IMR-90 (cell line): ENCODE measurements at regions not wholly inside any gene's neighbourhood (a gene's known extent, or its start where the extent isn't known, plus 50 kb on each side); places are given as distances from the start of the nearest gene placed in this dataset.

ENCODE experiments used
- ATAC-seq: fragments of 200-7000 bp; cut with Tn5 transposase; 2 replicates; pipeline ENCODE4 v1.9.1; 2020; ENCODE audit warnings: low read depth, mild to moderate bottlenecking, moderate library complexity
- BruUV-seq: library from RNA; stranded (reverse); fragments of 400-500 nt; replicated peaks from 2 replicates; lab custom pipeline; 2021; lab: Mats Ljungman, UMichigan
- CTCF ChIA-PET: fragments of 300-600 bp; formaldehyde crosslinking; extraction: SDS; loops from one replicate; lab custom pipeline; 2021; ENCODE audit warnings: antibody characterized with exemption; lab: Yijun Ruan, JAX
- POLR2A ChIA-PET: fragments of 300-600 bp; sonication (Branson Sonifier 250); formaldehyde crosslinking; loops from one replicate; lab custom pipeline; 2022; ENCODE audit warnings: antibody characterized with exemption; ENCODE audit not compliant: unreplicated experiment; lab: Charles Lee
- DNase-seq: peaks from one replicate; pipeline ENCODE4 v3.0.0; 2013
- H2AFZ ChIP-seq: replicated peaks from 2 replicates; pipeline ENCODE3; 2013; ENCODE audit warnings: low read length, mild to moderate bottlenecking; ENCODE audit not compliant: poor library complexity
- H2AK5ac ChIP-seq: 2 replicates; pipeline ENCODE4 v1.6.1; 2013; ENCODE audit warnings: low read depth, low read length, inconsistent platforms
- H2AK9ac ChIP-seq: replicated peaks from 2 replicates; pipeline ENCODE3; 2013; ENCODE audit warnings: mild to moderate bottlenecking, low read depth, low read length, moderate library complexity; ENCODE audit not compliant: poor library complexity
- H2BK120ac ChIP-seq: 2 replicates; pipeline ENCODE4 v1.6.1; 2013; ENCODE audit warnings: low read depth, low read length, inconsistent platforms
- H2BK15ac ChIP-seq: 3 replicates; pipeline ENCODE4 v1.6.1; 2013; ENCODE audit warnings: low read depth, low read length, inconsistent platforms
- H2BK20ac ChIP-seq: 2 replicates; pipeline ENCODE4 v1.6.1; 2013; ENCODE audit warnings: low read depth, mild to moderate bottlenecking, inconsistent platforms, low read length, moderate library complexity
- H2BK5ac ChIP-seq: 2 replicates; pipeline ENCODE4 v1.6.1; 2013; ENCODE audit warnings: mild to moderate bottlenecking, low read depth, low read length, inconsistent platforms; ENCODE audit not compliant: poor library complexity, severe bottlenecking
- H3K14ac ChIP-seq: replicated peaks from 2 replicates; pipeline ENCODE4 v1.6.1; 2013; ENCODE audit warnings: low read depth, low read length, inconsistent platforms
- H3K18ac ChIP-seq: 2 replicates; pipeline ENCODE4 v1.6.1; 2013; ENCODE audit warnings: low read depth, low read length, control low read depth
- H3K23ac ChIP-seq: 2 replicates; pipeline ENCODE4 v1.6.1; 2013; ENCODE audit warnings: low read depth, low read length, inconsistent platforms
- H3K27ac ChIP-seq: 2 replicates; pipeline ENCODE4 v1.5.1; 2013; ENCODE audit warnings: mild to moderate bottlenecking, control low read depth, low read length; ENCODE audit not compliant: insufficient read depth
- H3K27me3 ChIP-seq: 2 replicates; pipeline ENCODE4 v1.6.1; 2013; ENCODE audit warnings: low read length; ENCODE audit not compliant: control insufficient read depth, insufficient read depth
- H3K36me3 ChIP-seq: 2 replicates; pipeline ENCODE4 v1.6.1; 2013; ENCODE audit warnings: low read length, mixed read lengths; ENCODE audit not compliant: control insufficient read depth, insufficient read depth
- H3K4ac ChIP-seq: 2 replicates; pipeline ENCODE4 v1.6.1; 2013; ENCODE audit warnings: low read depth, low read length, inconsistent platforms
- H3K4me1 ChIP-seq: 2 replicates; pipeline ENCODE4 v1.6.1; 2013; ENCODE audit warnings: low read length, mixed read lengths; ENCODE audit not compliant: control insufficient read depth, insufficient read depth
- H3K4me2 ChIP-seq: 2 replicates; pipeline ENCODE4 v1.6.1; 2013; ENCODE audit warnings: low read depth, mild to moderate bottlenecking, control low read depth, low read length, moderate library complexity
- H3K4me3 ChIP-seq: 2 replicates; pipeline ENCODE4 v1.5.1; 2013; ENCODE audit warnings: low read depth, mild to moderate bottlenecking, control low read depth, low read length, moderate library complexity; ENCODE audit not compliant: insufficient read depth
- H3K56ac ChIP-seq: 2 replicates; pipeline ENCODE4 v1.6.1; 2013; ENCODE audit warnings: low read length, inconsistent platforms; ENCODE audit not compliant: insufficient read depth; ENCODE audit errors: extremely low read depth
- H3K79me1 ChIP-seq, 2 experiments: 2 replicates each; pipeline ENCODE4 v1.6.1; 2013; ENCODE audit warnings: low read length in 2 of 2, inconsistent platforms in 1 of 2, low read depth in 1 of 2
- H3K9ac ChIP-seq: 2 replicates; pipeline ENCODE4 v1.6.1; 2013; ENCODE audit warnings: low read depth, low read length, control low read depth
- H3K9me1 ChIP-seq: 2 replicates; pipeline ENCODE4 v1.6.1; 2013; ENCODE audit warnings: low read length, inconsistent platforms; ENCODE audit not compliant: insufficient read depth
- H3K9me3 ChIP-seq: 2 replicates; pipeline ENCODE4 v1.6.1; 2013; ENCODE audit warnings: low read length; ENCODE audit not compliant: control insufficient read depth, insufficient read depth
- H4K20me1 ChIP-seq: 2 replicates; pipeline ENCODE4 v1.6.1; 2013; ENCODE audit warnings: low read length, inconsistent platforms; ENCODE audit not compliant: insufficient read depth
- H4K5ac ChIP-seq: 2 replicates; pipeline ENCODE4 v1.6.1; 2013; ENCODE audit warnings: mild to moderate bottlenecking, low read depth, low read length, control low read depth
- H4K8ac ChIP-seq, 2 experiments: 2 replicates each; pipeline ENCODE4 v1.6.1; 2013; ENCODE audit warnings: low read depth in 2 of 2, low read length in 2 of 2, control low read depth in 1 of 2, inconsistent platforms in 1 of 2
- H4K91ac ChIP-seq: 2 replicates; pipeline ENCODE4 v1.6.1; 2013; ENCODE audit warnings: low read depth, low read length, inconsistent platforms; ENCODE audit not compliant: insufficient read depth
- BHLHE40 ChIP-seq: fragments of 150-350 bp; IDR thresholded peaks from 2 replicates; pipeline ENCODE4 v1.6.1; 2016; ENCODE audit warnings: mild to moderate bottlenecking, low read depth, low read length
- CEBPB ChIP-seq: IDR thresholded peaks from 2 replicates; pipeline ENCODE4 v1.6.1; 2012; ENCODE audit warnings: low read depth, low read length, improper control_type of control experiment
- CHD1 ChIP-seq: IDR thresholded peaks from 2 replicates; pipeline ENCODE4 v1.6.1; 2012; ENCODE audit warnings: low read depth, low read length, improper control_type of control experiment
- FOS ChIP-seq: fragments of 150-350 bp; IDR thresholded peaks from 2 replicates; pipeline ENCODE4 v1.6.1; 2016; ENCODE audit warnings: low read depth, low read length
- MAFK ChIP-seq: IDR thresholded peaks from 2 replicates; pipeline ENCODE4 v1.6.1; 2012; ENCODE audit warnings: low read depth, low read length, improper control_type of control experiment
- MAZ ChIP-seq: IDR thresholded peaks from 2 replicates; pipeline ENCODE4 v1.6.1; 2012; ENCODE audit warnings: low read depth, mild to moderate bottlenecking, low read length, improper control_type of control experiment, moderate library complexity, borderline replicate concordance
- MXI1 ChIP-seq: IDR thresholded peaks from 2 replicates; pipeline ENCODE4 v1.6.1; 2012; ENCODE audit warnings: low read depth, mild to moderate bottlenecking, low read length, moderate library complexity, borderline replicate concordance
- POLR2A ChIP-seq: IDR thresholded peaks from 2 replicates; pipeline ENCODE4 v1.6.1; 2012; ENCODE audit warnings: mild to moderate bottlenecking, low read depth, low read length
- RCOR1 ChIP-seq: IDR thresholded peaks from 2 replicates; pipeline ENCODE4 v1.6.1; 2012; ENCODE audit warnings: mild to moderate bottlenecking, low read length, improper control_type of control experiment; ENCODE audit not compliant: insufficient replicate concordance
- RFX5 ChIP-seq: IDR thresholded peaks from 2 replicates; pipeline ENCODE4 v1.8.0; 2012; ENCODE audit warnings: low read depth, mild to moderate bottlenecking, low read length, moderate library complexity
- SMC3 ChIP-seq: fragments of 150-350 bp; IDR thresholded peaks from 2 replicates; pipeline ENCODE4 v1.6.1; 2016; ENCODE audit warnings: low read depth, mild to moderate bottlenecking, antibody characterized with exemption, low read length, moderate library complexity
- dilution Hi-C: fragments of 300-500 bp; cut with HindIII; formaldehyde crosslinking; loops from one replicate; pipeline ENCODE4 v1.14.3; 2018; ENCODE audit warnings: low sequenced_read_pairs; ENCODE audit not compliant: unreplicated experiment
- in situ Hi-C: fragments of 300-500 bp; cut with MboI; formaldehyde crosslinking; loops from 3 replicates; pipeline ENCODE4 v1.14.3; 2019; ENCODE audit warnings: low sequenced_read_pairs, inconsistent platforms, mixed read lengths
- intact Hi-C: fragments of 100-400 bp; cut with micrococcal nuclease; formaldehyde crosslinking; loops from 2 replicates; pipeline ENCODE4 v1.10.0; 2022
- TF ChIP-seq, protein P1 (sequence below): fragments of 150-350 bp; IDR thresholded peaks from 2 replicates; pipeline ENCODE4 v1.6.1; 2016; ENCODE audit warnings: low read depth, mild to moderate bottlenecking, low read length, moderate library complexity, borderline replicate concordance
- TF ChIP-seq, protein P2 (sequence below): conservative IDR thresholded peaks from 2 replicates; pipeline ENCODE4 v1.5.1; 2012; ENCODE audit warnings: mild to moderate bottlenecking, low read depth, low read length, improper control_type of control experiment

DNA sequence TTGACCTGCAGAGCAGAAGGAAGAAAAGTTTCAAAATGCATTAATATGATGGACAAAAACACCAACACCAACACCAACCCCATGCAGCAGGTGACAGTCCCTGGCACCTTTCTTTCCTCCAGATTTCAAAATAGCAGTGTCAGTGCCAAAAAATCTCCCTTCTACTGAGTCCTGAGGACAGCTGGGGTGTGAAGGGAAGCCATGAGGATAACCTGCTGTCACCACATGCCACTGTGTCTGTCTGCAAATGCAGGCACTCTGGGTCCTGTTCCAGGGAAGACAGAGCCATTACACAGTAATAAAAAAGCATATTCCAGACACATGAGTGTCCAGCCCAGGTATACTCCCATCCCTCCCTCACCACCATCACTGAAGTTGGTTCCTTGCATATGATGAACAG, 187.5 kb downstream of the BMP15 start:
- DNase-seq, result no peak
- dilution Hi-C loops, result no loop called here
- Histone ChIP-seq H3K9ac (no peak overlapping the region), H3K27ac (no peak overlapping the region), H4K91ac (no peak overlapping the region), H3K9me1 (no peaks in the 10 kb centered on the region), H3K4ac (no peak overlapping the region), H3K23ac (no peak overlapping the region), H3K4me3 (no peak overlapping the region), H2BK5ac (no peak overlapping the region), H3K4me1 (no peaks in the 10 kb centered on the region), H2AK5ac (no peak overlapping the region), H3K9me3 (no peaks in the 10 kb centered on the region), H2AFZ (no peak overlapping the region), H4K8ac (no peak overlapping the region), H2BK15ac (no peak overlapping the region), H3K27me3 (peaks cover 1% of the 10 kb centered on the region; the same call in 1 of the 2 replicates), H2BK120ac (no peak overlapping the region), H3K18ac (no peak overlapping the region), H3K4me2 (no peak overlapping the region), H3K36me3 (no peaks in the 10 kb centered on the region), H3K14ac (no peak overlapping the region), H4K5ac (no peak overlapping the region), H2BK20ac (no peak overlapping the region), H3K79me1 (no peaks in the 10 kb centered on the region), H2AK9ac (no peak overlapping the region), H3K56ac (no peak overlapping the region), H4K20me1 (no peaks in the 10 kb centered on the region)
- TF ChIP-seq MAZ, result no peak
- TF ChIP-seq, protein P1, sequence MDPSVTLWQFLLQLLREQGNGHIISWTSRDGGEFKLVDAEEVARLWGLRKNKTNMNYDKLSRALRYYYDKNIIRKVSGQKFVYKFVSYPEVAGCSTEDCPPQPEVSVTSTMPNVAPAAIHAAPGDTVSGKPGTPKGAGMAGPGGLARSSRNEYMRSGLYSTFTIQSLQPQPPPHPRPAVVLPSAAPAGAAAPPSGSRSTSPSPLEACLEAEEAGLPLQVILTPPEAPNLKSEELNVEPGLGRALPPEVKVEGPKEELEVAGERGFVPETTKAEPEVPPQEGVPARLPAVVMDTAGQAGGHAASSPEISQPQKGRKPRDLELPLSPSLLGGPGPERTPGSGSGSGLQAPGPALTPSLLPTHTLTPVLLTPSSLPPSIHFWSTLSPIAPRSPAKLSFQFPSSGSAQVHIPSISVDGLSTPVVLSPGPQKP, result no peak
- no peak for TF ChIP-seq FOS
- no peak for TF ChIP-seq RFX5
- no peak for TF ChIP-seq RCOR1
- TF ChIP-seq POLR2A, result no peak
- TF ChIP-seq CEBPB, result no peak
- TF ChIP-seq, protein P2, sequence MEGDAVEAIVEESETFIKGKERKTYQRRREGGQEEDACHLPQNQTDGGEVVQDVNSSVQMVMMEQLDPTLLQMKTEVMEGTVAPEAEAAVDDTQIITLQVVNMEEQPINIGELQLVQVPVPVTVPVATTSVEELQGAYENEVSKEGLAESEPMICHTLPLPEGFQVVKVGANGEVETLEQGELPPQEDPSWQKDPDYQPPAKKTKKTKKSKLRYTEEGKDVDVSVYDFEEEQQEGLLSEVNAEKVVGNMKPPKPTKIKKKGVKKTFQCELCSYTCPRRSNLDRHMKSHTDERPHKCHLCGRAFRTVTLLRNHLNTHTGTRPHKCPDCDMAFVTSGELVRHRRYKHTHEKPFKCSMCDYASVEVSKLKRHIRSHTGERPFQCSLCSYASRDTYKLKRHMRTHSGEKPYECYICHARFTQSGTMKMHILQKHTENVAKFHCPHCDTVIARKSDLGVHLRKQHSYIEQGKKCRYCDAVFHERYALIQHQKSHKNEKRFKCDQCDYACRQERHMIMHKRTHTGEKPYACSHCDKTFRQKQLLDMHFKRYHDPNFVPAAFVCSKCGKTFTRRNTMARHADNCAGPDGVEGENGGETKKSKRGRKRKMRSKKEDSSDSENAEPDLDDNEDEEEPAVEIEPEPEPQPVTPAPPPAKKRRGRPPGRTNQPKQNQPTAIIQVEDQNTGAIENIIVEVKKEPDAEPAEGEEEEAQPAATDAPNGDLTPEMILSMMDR, result no peak
- no peak for TF ChIP-seq BHLHE40
- TF ChIP-seq MAFK, result no peak
- no peak for TF ChIP-seq SMC3
- no peak for TF ChIP-seq CHD1
- no peak for TF ChIP-seq MXI1
- in situ Hi-C loops, result no loop called here
- CTCF ChIA-PET, result no interaction called here
- ATAC-seq, result no peak
- POLR2A ChIA-PET, result no interaction called here
- intact Hi-C loops, result no loop called here
- no TSS peak for BruUV-seq
